OCI-LY3 (cell line): ENCODE measurements at regions not wholly inside any gene's neighbourhood (a gene's known extent, or its start where the extent isn't known, plus 50 kb on each side); places are given as distances from the start of the nearest gene placed in this dataset.

ENCODE experiments used
- CTCF ChIP-seq: fragments of 200-600, 300-600 bp; sonication (generic); IDR thresholded peaks from 2 replicates; pipeline ENCODE4 v1.5.1; 2014; ENCODE audit warnings: antibody characterized with exemption, low read length, low read depth
- EZH2phosphoT487 ChIP-seq: fragments of 200-600 bp; shearing (Covaris generic); IDR thresholded peaks from 2 replicates; pipeline ENCODE4 v1.6.1; 2018; ENCODE audit warnings: antibody characterized with exemption, mixed run types, low read depth

GRCh38 chr13:39900106-39900750 lies 244.8 kb downstream of the COG6 start:
- TF ChIP-seq CTCF = no peak
- no peak for TF ChIP-seq EZH2phosphoT487
